ENCODE measurements at regions not wholly inside any gene's neighbourhood (a gene's known extent, or its start where the extent isn't known, plus 50 kb on each side); places are given as distances from the start of the nearest gene placed in this dataset.

DNA sequence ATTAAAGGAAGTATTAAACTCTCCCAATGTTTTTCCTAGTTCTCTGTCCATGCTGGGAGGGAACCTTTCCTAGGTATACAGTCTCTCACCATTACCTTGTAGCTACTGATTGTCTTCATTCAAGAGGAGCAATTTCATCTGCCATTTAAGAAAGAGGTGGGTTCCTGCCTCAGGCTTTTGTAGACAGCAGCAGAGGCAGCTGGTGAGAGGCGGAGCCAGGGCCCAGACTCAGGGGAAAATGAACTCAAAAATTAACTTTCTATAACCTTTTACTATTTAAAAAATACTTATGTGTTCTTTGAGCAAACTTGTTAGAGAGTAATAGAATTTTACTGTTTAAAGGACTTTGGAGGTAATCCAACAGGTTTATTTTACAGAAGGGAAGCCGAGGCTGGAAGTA lies 133.0 kb downstream of the SNX19 start:
- no peak for TF ChIP-seq NR2F2 (IDR thresholded peaks at IDR 0.05)
- TF ChIP-seq, protein P1, sequence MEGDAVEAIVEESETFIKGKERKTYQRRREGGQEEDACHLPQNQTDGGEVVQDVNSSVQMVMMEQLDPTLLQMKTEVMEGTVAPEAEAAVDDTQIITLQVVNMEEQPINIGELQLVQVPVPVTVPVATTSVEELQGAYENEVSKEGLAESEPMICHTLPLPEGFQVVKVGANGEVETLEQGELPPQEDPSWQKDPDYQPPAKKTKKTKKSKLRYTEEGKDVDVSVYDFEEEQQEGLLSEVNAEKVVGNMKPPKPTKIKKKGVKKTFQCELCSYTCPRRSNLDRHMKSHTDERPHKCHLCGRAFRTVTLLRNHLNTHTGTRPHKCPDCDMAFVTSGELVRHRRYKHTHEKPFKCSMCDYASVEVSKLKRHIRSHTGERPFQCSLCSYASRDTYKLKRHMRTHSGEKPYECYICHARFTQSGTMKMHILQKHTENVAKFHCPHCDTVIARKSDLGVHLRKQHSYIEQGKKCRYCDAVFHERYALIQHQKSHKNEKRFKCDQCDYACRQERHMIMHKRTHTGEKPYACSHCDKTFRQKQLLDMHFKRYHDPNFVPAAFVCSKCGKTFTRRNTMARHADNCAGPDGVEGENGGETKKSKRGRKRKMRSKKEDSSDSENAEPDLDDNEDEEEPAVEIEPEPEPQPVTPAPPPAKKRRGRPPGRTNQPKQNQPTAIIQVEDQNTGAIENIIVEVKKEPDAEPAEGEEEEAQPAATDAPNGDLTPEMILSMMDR (IDR thresholded peaks at IDR 0.05; ENCODE audit: low read depth, low read length, missing input control), result no peak
- TF ChIP-seq RAD21 (IDR thresholded peaks at IDR 0.05), result no peak
- TF ChIP-seq JUND (IDR thresholded peaks at IDR 0.05), result no peak
- TF ChIP-seq YY1 (IDR thresholded peaks at IDR 0.05), result no peak
- no peak for TF ChIP-seq GABPA (IDR thresholded peaks at IDR 0.05 in 1 of 2, conservative IDR thresholded peaks at IDR 0.05 in 1 of 2)
- no peak for TF ChIP-seq TAF1 (conservative IDR thresholded peaks at IDR 0.05)
- no peak for TF ChIP-seq SP1 (IDR thresholded peaks at IDR 0.05)
- TF ChIP-seq, protein P2, sequence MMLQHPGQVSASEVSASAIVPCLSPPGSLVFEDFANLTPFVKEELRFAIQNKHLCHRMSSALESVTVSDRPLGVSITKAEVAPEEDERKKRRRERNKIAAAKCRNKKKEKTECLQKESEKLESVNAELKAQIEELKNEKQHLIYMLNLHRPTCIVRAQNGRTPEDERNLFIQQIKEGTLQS (IDR thresholded peaks at IDR 0.05), result no peak
- TF ChIP-seq, protein P3, sequence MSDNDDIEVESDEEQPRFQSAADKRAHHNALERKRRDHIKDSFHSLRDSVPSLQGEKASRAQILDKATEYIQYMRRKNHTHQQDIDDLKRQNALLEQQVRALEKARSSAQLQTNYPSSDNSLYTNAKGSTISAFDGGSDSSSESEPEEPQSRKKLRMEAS (IDR thresholded peaks at IDR 0.05), result no peak
- TF ChIP-seq, protein P4, sequence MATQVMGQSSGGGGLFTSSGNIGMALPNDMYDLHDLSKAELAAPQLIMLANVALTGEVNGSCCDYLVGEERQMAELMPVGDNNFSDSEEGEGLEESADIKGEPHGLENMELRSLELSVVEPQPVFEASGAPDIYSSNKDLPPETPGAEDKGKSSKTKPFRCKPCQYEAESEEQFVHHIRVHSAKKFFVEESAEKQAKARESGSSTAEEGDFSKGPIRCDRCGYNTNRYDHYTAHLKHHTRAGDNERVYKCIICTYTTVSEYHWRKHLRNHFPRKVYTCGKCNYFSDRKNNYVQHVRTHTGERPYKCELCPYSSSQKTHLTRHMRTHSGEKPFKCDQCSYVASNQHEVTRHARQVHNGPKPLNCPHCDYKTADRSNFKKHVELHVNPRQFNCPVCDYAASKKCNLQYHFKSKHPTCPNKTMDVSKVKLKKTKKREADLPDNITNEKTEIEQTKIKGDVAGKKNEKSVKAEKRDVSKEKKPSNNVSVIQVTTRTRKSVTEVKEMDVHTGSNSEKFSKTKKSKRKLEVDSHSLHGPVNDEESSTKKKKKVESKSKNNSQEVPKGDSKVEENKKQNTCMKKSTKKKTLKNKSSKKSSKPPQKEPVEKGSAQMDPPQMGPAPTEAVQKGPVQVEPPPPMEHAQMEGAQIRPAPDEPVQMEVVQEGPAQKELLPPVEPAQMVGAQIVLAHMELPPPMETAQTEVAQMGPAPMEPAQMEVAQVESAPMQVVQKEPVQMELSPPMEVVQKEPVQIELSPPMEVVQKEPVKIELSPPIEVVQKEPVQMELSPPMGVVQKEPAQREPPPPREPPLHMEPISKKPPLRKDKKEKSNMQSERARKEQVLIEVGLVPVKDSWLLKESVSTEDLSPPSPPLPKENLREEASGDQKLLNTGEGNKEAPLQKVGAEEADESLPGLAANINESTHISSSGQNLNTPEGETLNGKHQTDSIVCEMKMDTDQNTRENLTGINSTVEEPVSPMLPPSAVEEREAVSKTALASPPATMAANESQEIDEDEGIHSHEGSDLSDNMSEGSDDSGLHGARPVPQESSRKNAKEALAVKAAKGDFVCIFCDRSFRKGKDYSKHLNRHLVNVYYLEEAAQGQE (IDR thresholded peaks at IDR 0.05), result no peak
- TF ChIP-seq RXRA (IDR thresholded peaks at IDR 0.05), result no peak
